ENCODE measurements at regions not wholly inside any gene's neighbourhood (a gene's known extent, or its start where the extent isn't known, plus 50 kb on each side); places are given as distances from the start of the nearest gene placed in this dataset.

GRCh38 chr17:77720946-77721845 is 237.3 kb upstream of the TNRC6C start:
- DNase-seq: no peak

GRCh38 chr17:77721846-77722160 is 236.7 kb upstream of the TNRC6C start:
- DNase-seq: no peak

- DNase-seq: no peak
Measured at GRCh38 chr17:77722366-77722765, 236.1 kb upstream of the TNRC6C start.

GRCh38 chr17:77723071-77723908 is 235.2 kb upstream of the TNRC6C start:
- DNase-seq: no peak

- no peak for DNase-seq
Measured at GRCh38 chr17:77723909-77724875, 234.3 kb upstream of the TNRC6C start.

- no peak for DNase-seq
Measured at GRCh38 chr17:77724876-77725615, 233.5 kb upstream of the TNRC6C start.

- no peak for DNase-seq
Measured at GRCh38 chr17:77725846-77726245, 232.7 kb upstream of the TNRC6C start.

GRCh38 chr17:77726549-77727006 is 231.9 kb upstream of the TNRC6C start:
- DNase-seq: no peak

GRCh38 chr17:77727037-77727615 is 231.4 kb upstream of the TNRC6C start:
- DNase-seq: no peak

- DNase-seq: no peak
Measured at GRCh38 chr17:77728474-77728795, 230.1 kb upstream of the TNRC6C start.

GRCh38 chr17:77728871-77729270 is 229.6 kb upstream of the TNRC6C start:
- no peak for DNase-seq

GRCh38 chr17:77729587-77729986 is 228.9 kb upstream of the TNRC6C start:
- DNase-seq: no peak

- DNase-seq: no peak
Measured at GRCh38 chr17:77730376-77730775, 228.1 kb upstream of the TNRC6C start.

- DNase-seq: no peak
Measured at GRCh38 chr17:77733576-77734296, 224.8 kb upstream of the TNRC6C start.

GRCh38 chr17:77734371-77735080 is 224.0 kb upstream of the TNRC6C start:
- DNase-seq: no peak

- DNase-seq: no peak
Measured at GRCh38 chr17:77735081-77735565, 223.4 kb upstream of the TNRC6C start.

GRCh38 chr17:77735566-77736198 is 222.8 kb upstream of the TNRC6C start:
- no peak for DNase-seq

GRCh38 chr17:77736199-77736585 is 222.3 kb upstream of the TNRC6C start:
- no peak for DNase-seq

GRCh38 chr17:77736721-77737120 is 221.8 kb upstream of the TNRC6C start:
- DNase-seq: no peak
